KOPT-K1 (cell line): ENCODE measurements at regions not wholly inside any gene's neighbourhood (a gene's known extent, or its start where the extent isn't known, plus 50 kb on each side); places are given as distances from the start of the nearest gene placed in this dataset.
"Not testable (repeated sequence)": the region's sequence is repeated elsewhere in the genome, so short reads cannot be mapped to it uniquely, and the experiment has no call there.

Experiments used
- H3K27ac ChIP-seq: fragments of 200-600 bp; sonication (generic); 2 replicates; pipeline ENCODE4 v1.5.1; 2016; ENCODE audit warnings: antibody characterized with exemption, mild to moderate bottlenecking, low read depth, low read length; ENCODE audit not compliant: poor library complexity, severe bottlenecking
- H3K36me3 ChIP-seq: fragments of 200-600 bp; sonication (generic); 2 replicates; pipeline ENCODE4 v1.5.1; 2017; ENCODE audit warnings: antibody characterized with exemption, mild to moderate bottlenecking, low read length, moderate library complexity; ENCODE audit not compliant: insufficient read depth
- H3K9me3 ChIP-seq: fragments of 200-600 bp; sonication (generic); 2 replicates; pipeline ENCODE4 v1.5.1; 2017; ENCODE audit warnings: antibody characterized with exemption, low read length, mild to moderate bottlenecking; ENCODE audit not compliant: insufficient read depth, poor library complexity, severe bottlenecking

GRCh38 chr5:2093859-2094615 is 211.3 kb upstream of the IRX4 start:
- Histone ChIP-seq H3K27ac (no peak overlapping the region), H3K9me3 (no peaks in the 10 kb centered on the region), H3K36me3 (no peaks in the 10 kb centered on the region)

- Histone ChIP-seq H3K36me3 (no peaks in the 10 kb centered on the region), H3K9me3 (no peaks in the 10 kb centered on the region), H3K27ac (no peak overlapping the region)
Observed at GRCh38 chr5:2091921-2092320, 209.2 kb upstream of the IRX4 start.

- H3K9me3 ChIP-seq = no peaks in the 10 kb centered on the region
- H3K27ac ChIP-seq = no peak overlapping the region
- no peaks in the 10 kb centered on the region for H3K36me3 ChIP-seq
Observed at GRCh38 chr5:2087980-2088379, 205.3 kb upstream of the IRX4 start.

- Histone ChIP-seq H3K36me3 (no peaks in the 10 kb centered on the region), H3K9me3 (peaks cover 5% of the 10 kb centered on the region), H3K27ac (no peak overlapping the region)
Observed at GRCh38 chr5:2075365-2075764, 192.6 kb upstream of the IRX4 start.

- no peak overlapping the region for H3K27ac ChIP-seq
- H3K36me3 ChIP-seq = no peaks in the 10 kb centered on the region
Observed at GRCh38 chr5:2071562-2071961, 188.8 kb upstream of the IRX4 start.

GRCh38 chr5:2070787-2071186 is 188.1 kb upstream of the IRX4 start:
- not testable (repeated sequence) for H3K9me3 ChIP-seq, H3K36me3 ChIP-seq, H3K27ac ChIP-seq

More at GRCh38 chr5:2071562-2071961, 188.8 kb upstream of the IRX4 start:
- H3K9me3 ChIP-seq = no peaks in the 10 kb centered on the region

GRCh38 chr5:2068531-2068930 is 185.8 kb upstream of the IRX4 start:
- Histone ChIP-seq H3K9me3 (no peaks in the 10 kb centered on the region), H3K36me3 (no peaks in the 10 kb centered on the region), H3K27ac (no peak overlapping the region)

- no peaks in the 10 kb centered on the region for H3K36me3 ChIP-seq
- no peak overlapping the region for H3K27ac ChIP-seq
- H3K9me3 ChIP-seq = no peaks in the 10 kb centered on the region
Observed at GRCh38 chr5:2066373-2066772, 183.6 kb upstream of the IRX4 start.

- not testable (repeated sequence) for H3K27ac ChIP-seq, H3K36me3 ChIP-seq, H3K9me3 ChIP-seq
Observed at GRCh38 chr5:2063380-2063779, 180.7 kb upstream of the IRX4 start.

GRCh38 chr5:2052687-2053086 is 170.0 kb upstream of the IRX4 start:
- H3K27ac ChIP-seq = no peak overlapping the region
- no peaks in the 10 kb centered on the region for H3K36me3 ChIP-seq
- H3K9me3 ChIP-seq = peaks cover 5% of the 10 kb centered on the region

- Histone ChIP-seq H3K27ac (no peak overlapping the region), H3K36me3 (no peaks in the 10 kb centered on the region), H3K9me3 (no peaks in the 10 kb centered on the region)
Observed at GRCh38 chr5:2049876-2050275, 167.2 kb upstream of the IRX4 start.

- no peaks in the 10 kb centered on the region for H3K9me3 ChIP-seq
- H3K36me3 ChIP-seq = no peaks in the 10 kb centered on the region
Observed at GRCh38 chr5:2048664-2049063, 165.9 kb upstream of the IRX4 start.

GRCh38 chr5:2047341-2047927 is 164.7 kb upstream of the IRX4 start:
- H3K9me3 ChIP-seq = no peaks in the 10 kb centered on the region
- no peak overlapping the region for H3K27ac ChIP-seq
- H3K36me3 ChIP-seq = no peaks in the 10 kb centered on the region

More at GRCh38 chr5:2048664-2049063, 165.9 kb upstream of the IRX4 start:
- no peak overlapping the region for H3K27ac ChIP-seq

- H3K27ac ChIP-seq = no peak overlapping the region
- H3K9me3 ChIP-seq = no peaks in the 10 kb centered on the region
- H3K36me3 ChIP-seq = no peaks in the 10 kb centered on the region
Observed at GRCh38 chr5:2044041-2044440, 161.3 kb upstream of the IRX4 start.

GRCh38 chr5:2039180-2039531 is 156.4 kb upstream of the IRX4 start:
- Histone ChIP-seq H3K27ac (no peak overlapping the region), H3K9me3 (no peaks in the 10 kb centered on the region), H3K36me3 (no peaks in the 10 kb centered on the region)
